K562 (cell line): ENCODE measurements at regions not wholly inside any gene's neighbourhood (a gene's known extent, or its start where the extent isn't known, plus 50 kb on each side); places are given as distances from the start of the nearest gene placed in this dataset.

Experiments
- ARID3B ChIP-seq: fragments of 250-450 bp; sonication (Bioruptor Pico); IDR thresholded peaks from 2 replicates; pipeline ENCODE4 v1.4.0; 2020; ENCODE audit warnings: borderline replicate concordance
- ATF7 ChIP-seq: fragments of 450-650 bp; IDR thresholded peaks from 2 replicates; pipeline ENCODE4 v1.7.1; 2014; ENCODE audit warnings: mild to moderate bottlenecking, moderate library complexity
- CCAR2 ChIP-seq: fragments of 200-400 bp; formaldehyde crosslinking; IDR thresholded peaks from 2 replicates; pipeline ENCODE4 v1.6.1; 2017; ENCODE audit warnings: mild to moderate bottlenecking, low read depth, low read length
- E2F8 ChIP-seq: fragments of 450-650 bp; IDR thresholded peaks from 2 replicates; pipeline ENCODE4 v1.7.1; 2018; ENCODE audit warnings: mild to moderate bottlenecking, low read depth; ENCODE audit not compliant: partially characterized antibody
- E4F1 ChIP-seq: fragments of 250-450 bp; sonication (Bioruptor Pico); IDR thresholded peaks from 2 replicates; pipeline ENCODE4 v1.5.0; 2021; ENCODE audit warnings: mild to moderate bottlenecking, borderline replicate concordance
- ID3 ChIP-seq, 2 experiments: fragments of 250-450 bp in 1 of 2; fragments of 450-650 bp in 1 of 2; sonication (Bioruptor Pico) in 1 of 2; IDR thresholded peaks; 2 replicates each; pipeline versions ENCODE4 v1.6.1 to v1.8.0; 2016 to 2021; ENCODE audit warnings: mild to moderate bottlenecking in 2 of 2, moderate library complexity in 2 of 2, missing compliant biosample characterization in 1 of 2, missing genetic modification characterization in 1 of 2
- KAT2B ChIP-seq: IDR thresholded peaks from one replicate; pipeline ENCODE4 v1.6.1; 2012; ENCODE audit warnings: low read depth, mild to moderate bottlenecking, control low read depth, inconsistent platforms, low read length, moderate library complexity
- PBX2 ChIP-seq, 2 experiments: IDR thresholded peaks in 1 of 2; conservative IDR thresholded peaks in 1 of 2; 2 replicates each; pipeline ENCODE4 v1.6.1; 2016; ENCODE audit warnings: low read depth in 2 of 2, mild to moderate bottlenecking in 1 of 2, missing compliant biosample characterization in 1 of 2, missing genetic modification characterization in 1 of 2, moderate library complexity in 1 of 2
- RAD21 ChIP-seq, 2 experiments: fragments of 250-450 bp in 1 of 2; fragments of 450-650 bp in 1 of 2; sonication (Bioruptor Pico) in 1 of 2; formaldehyde crosslinking in 1 of 2; IDR thresholded peaks in 1 of 2; conservative IDR thresholded peaks in 1 of 2; 2 replicates each; pipeline versions ENCODE4 v1.4.0 to v1.8.0; 2020 to 2022; ENCODE audit warnings: mild to moderate bottlenecking in 2 of 2, moderate library complexity in 1 of 2
- SMAD4 ChIP-seq: fragments of 250-450 bp; sonication (Bioruptor Pico); conservative IDR thresholded peaks from 2 replicates; pipeline ENCODE4 v1.8.0; 2021; ENCODE audit warnings: inconsistent platforms, mild to moderate bottlenecking, moderate library complexity
- STAG1 ChIP-seq: sonication (generic); formaldehyde crosslinking; IDR thresholded peaks from 2 replicates; pipeline ENCODE4 v1.5.0; 2020; ENCODE audit warnings: missing genetic modification reagents, borderline replicate concordance
- TSC22D4 ChIP-seq: fragments of 450-650 bp; IDR thresholded peaks from 2 replicates; pipeline ENCODE4 v1.6.1; 2016; ENCODE audit warnings: missing genetic modification characterization, missing biosample characterization, control low read depth
- ZBTB12 ChIP-seq: fragments of 250-450 bp; sonication (Bioruptor Pico); IDR thresholded peaks from 2 replicates; pipeline ENCODE4 v1.4.0; 2020
- ZNF583 ChIP-seq: fragments of 250-450 bp; sonication (Bioruptor Pico); IDR thresholded peaks from 2 replicates; pipeline ENCODE4 v1.4.0; 2020

GRCh38 chr6:28751514-28751913, 172.3 kb downstream of the TRIM27 start (continued):
- TF ChIP-seq KAT2B, result no peak
- TF ChIP-seq ZNF583 (CRISPR knock-in tag), result no peak
- no peak for TF ChIP-seq ARID3B (CRISPR knock-in tag)
- no peak for TF ChIP-seq TSC22D4 (tag)
- TF ChIP-seq ZBTB12 (CRISPR knock-in tag), result no peak
- TF ChIP-seq PBX2 (CRISPR knock-in tag; IDR thresholded peaks at IDR 0.05; ENCODE audit: low read depth), result no peak
- TF ChIP-seq PBX2 (tag; conservative IDR thresholded peaks at IDR 0.05; ENCODE audit: low read depth), result no peak
- TF ChIP-seq CCAR2, result no peak
- no peak for TF ChIP-seq E2F8
- TF ChIP-seq ID3 (CRISPR knock-in tag; IDR thresholded peaks at IDR 0.05), result no peak
- no peak for TF ChIP-seq ID3 (tag; IDR thresholded peaks at IDR 0.05)
- no peak for TF ChIP-seq RAD21 (CRISPR knock-in tag; conservative IDR thresholded peaks at IDR 0.05 in 1 of 2, IDR thresholded peaks at IDR 0.05 in 1 of 2)
- TF ChIP-seq E4F1 (CRISPR knock-in tag), result no peak
- 0 out of 2 replicates have a peak, but pooled peaks have one; percentile 30 for TF ChIP-seq SMAD4 (CRISPR knock-in tag)
- TF ChIP-seq ATF7, result no peak; the same call in none of the 2 replicates
- no peak for TF ChIP-seq STAG1 (CRISPR knock-in tag)
